Fibroblast of the aortic adventitia (primary cell): ENCODE measurements at regions not wholly inside any gene's neighbourhood (a gene's known extent, or its start where the extent isn't known, plus 50 kb on each side); places are given as distances from the start of the nearest gene placed in this dataset.

ENCODE experiments used
- DNase-seq: peaks from one replicate; pipeline ENCODE4 v3.0.0-alpha.2; 2010; ENCODE audit warnings: low read depth
- H3K4me3 ChIP-seq: 2 replicates; pipeline ENCODE4 v1.5.1; 2011; ENCODE audit warnings: low read depth, mild to moderate bottlenecking, control low read depth, low read length, moderate library complexity
- CTCF ChIP-seq: IDR thresholded peaks from 2 replicates; pipeline ENCODE4 v1.5.1; 2011; ENCODE audit warnings: mild to moderate bottlenecking, low read length, control low read depth, inconsistent platforms; ENCODE audit not compliant: insufficient read depth

GRCh38 chr3:41112466-41112865, 86.8 kb upstream of the CTNNB1 start:
- no peak for TF ChIP-seq CTCF
- DNase-seq, result no peak
- no peak overlapping the region for H3K4me3 ChIP-seq

- no peak overlapping the region for H3K4me3 ChIP-seq
- no peak for DNase-seq
- no peak for TF ChIP-seq CTCF
Measured at GRCh38 chr3:41115069-41115468, 84.2 kb upstream of the CTNNB1 start.

- no peak for DNase-seq
- H3K4me3 ChIP-seq, result no peak overlapping the region
Measured at GRCh38 chr3:41116851-41117250, 82.5 kb upstream of the CTNNB1 start.

GRCh38 chr3:41117398-41117870, 81.9 kb upstream of the CTNNB1 start:
- no peak for TF ChIP-seq CTCF
- H3K4me3 ChIP-seq, result no peak overlapping the region
- DNase-seq, result no peak

More at GRCh38 chr3:41116851-41117250, 82.5 kb upstream of the CTNNB1 start:
- TF ChIP-seq CTCF, result no peak

GRCh38 chr3:41118461-41119390, 80.6 kb upstream of the CTNNB1 start:
- no peak overlapping the region for H3K4me3 ChIP-seq
- TF ChIP-seq CTCF, result no peak
- no peak for DNase-seq

GRCh38 chr3:41120460-41120859, 78.8 kb upstream of the CTNNB1 start:
- DNase-seq, result no peak
- TF ChIP-seq CTCF, result no peak
- no peak overlapping the region for H3K4me3 ChIP-seq
